ENCODE measurements at regions not wholly inside any gene's neighbourhood (a gene's known extent, or its start where the extent isn't known, plus 50 kb on each side); places are given as distances from the start of the nearest gene placed in this dataset.

DNA sequence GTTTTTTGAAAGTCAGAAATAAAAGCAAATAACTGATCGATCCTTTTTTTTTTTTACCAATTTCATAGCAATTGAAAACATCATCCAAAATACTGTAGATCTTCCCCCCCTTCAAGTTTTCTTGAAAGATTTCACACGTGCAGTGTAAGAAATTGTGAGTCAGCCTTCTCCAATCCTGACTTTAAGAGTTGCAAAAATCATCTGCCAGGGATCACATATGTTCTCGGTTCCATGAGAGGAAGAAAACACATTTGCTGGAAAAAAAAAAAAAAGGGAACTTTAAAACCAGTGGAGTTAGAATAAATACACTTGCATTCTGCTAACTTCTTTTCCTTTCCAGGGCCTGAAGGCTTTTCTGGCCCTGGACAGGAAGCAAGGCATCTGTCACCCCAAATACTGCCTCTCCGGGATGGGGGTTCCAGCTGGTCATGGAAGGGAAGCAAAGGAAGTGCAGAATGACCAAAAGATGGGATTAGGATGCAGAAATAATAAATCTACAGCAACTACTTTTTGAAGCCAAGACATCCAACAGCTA lies 198.4 kb upstream of the KIAA1217 start:
- no peak for DNase-seq (ENCODE audit: low spot score)

DNA sequence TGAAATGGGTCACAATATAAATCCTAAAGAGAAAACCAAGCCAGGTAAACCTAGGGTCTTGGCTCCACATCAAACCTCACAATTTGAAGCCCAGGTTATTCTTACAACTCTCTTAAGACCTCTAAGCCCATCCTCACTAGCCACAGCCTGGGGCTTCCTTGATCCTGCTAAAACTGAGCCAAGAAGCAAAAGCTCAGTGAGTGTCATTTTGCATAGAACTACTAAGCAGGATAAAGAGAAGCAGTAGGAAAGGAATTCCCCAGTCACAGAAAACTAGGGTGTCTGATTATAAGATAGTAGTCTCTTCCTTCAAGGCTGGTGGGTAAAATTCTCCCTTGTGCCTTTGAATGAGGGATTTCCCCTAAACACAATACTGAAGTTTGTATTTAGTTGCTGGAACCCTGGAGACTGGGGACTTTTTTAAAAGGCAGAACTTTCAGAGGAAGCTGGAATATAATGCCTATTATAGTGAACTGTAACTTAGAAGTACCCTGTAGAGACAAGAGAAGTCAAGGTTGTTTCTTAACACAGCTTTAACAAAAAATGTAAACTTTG lies 196.6 kb upstream of the KIAA1217 start:
- DNase-seq (ENCODE audit: low spot score), result no peak

DNA sequence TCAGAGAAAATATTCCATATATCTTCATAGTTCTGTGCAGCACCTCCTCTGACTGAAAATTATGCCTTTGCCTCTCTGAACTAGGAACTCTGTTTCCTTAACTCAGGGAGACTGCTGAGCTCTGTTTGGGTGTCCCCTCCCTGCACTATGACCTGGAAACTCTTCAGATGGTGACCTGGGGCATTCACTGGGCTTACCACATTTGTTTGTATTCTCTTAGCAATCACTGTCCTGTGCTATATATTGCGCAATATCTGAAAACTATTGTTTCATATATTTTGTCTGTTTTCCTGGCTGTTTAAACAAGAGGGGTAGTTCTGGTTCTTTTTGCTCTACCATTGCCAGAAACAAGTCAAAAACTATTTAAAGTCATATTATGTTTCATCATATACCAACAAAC lies 181.8 kb upstream of the KIAA1217 start:
- no peak for DNase-seq (ENCODE audit: low spot score)

- no peak for DNase-seq (ENCODE audit: low spot score)
These were observed 174.4 kb upstream of the KIAA1217 start for GRCh38 chr10:24034571-24034970.

DNA sequence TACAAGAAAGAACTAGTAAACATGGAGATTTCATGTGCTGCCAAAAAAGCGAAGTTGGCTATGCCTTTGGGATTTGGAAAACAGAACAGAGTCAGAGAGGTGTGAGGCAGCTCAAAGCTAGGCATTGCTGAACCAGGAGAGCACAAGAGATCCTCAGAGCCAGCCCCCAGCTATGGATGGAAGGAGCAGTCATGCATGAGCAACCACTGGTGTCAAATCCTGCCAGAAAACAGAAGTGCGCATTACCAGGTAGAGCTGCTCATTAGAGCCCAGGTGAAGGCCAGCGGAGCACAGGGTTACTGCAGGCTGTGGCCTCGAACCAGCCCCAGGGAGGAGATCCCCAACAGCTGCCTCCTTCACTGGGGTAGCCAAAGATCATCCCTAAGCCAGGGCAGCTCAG lies 173.2 kb upstream of the KIAA1217 start:
- DNase-seq (ENCODE audit: low spot score), result no peak

DNA sequence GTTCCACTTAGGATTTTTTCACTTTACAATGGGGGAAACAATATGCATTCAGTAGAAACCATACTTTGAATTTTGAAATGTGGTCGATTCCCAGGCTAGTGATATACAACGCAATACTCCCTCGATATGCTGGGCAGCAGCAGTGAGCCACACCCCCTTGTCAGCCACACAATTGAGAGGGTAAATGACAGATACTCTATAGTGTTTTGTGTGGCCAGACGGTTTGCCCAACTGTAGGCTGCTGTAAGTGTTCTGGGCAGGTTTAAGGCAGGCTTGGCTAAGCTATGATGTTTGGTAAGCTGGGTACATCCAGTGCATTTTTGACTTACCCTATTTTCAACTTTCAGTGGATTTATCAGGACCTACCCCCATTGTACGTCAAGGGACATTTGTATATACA lies 169.6 kb upstream of the KIAA1217 start:
- DNase-seq (ENCODE audit: low spot score), result no peak

DNA sequence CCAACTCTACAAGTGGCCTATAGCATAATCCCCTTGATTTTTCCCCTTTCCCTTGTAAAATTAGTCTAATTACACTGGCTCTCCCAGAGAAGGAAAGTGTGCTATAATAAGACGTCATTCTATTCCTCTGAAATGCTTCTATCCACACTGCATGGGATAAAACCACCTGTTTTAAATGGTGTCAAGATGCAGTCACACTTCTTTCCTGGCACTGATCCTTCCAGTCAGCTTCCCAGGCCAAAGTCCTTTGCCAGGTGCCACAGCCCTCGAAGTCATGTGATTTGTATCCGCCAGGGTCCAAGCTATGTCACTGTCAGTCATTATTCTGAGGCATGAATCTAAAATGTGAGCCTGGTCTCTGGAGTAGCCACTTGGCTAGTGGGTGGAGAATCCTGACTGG lies 169.0 kb upstream of the KIAA1217 start:
- no peak for DNase-seq (ENCODE audit: low spot score)

- DNase-seq (ENCODE audit: low spot score), result no peak
These were observed 167.9 kb upstream of the KIAA1217 start for GRCh38 chr10:24041034-24041433.

DNA sequence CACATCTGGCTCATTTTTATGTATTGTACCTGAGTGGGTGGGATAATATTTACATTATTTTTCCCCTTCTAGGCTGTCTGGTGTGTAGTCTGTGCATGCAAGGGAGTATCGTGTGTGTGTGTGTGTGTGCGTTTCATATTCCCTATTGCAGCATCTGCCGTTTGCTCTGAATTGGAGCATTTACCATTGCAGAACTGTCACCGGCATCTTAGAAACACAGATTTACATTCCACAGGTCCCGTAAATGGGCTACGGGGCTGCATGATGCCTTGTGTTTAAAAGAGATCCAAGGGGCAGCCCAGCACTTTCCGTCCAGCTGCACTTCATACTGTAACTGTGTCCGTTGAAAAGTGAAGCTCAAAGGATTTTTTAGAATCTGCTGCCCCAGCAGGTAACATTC lies 167.1 kb upstream of the KIAA1217 start:
- DNase-seq (ENCODE audit: low spot score), result no peak

GRCh38 chr10:24042884-24043283 lies 166.1 kb upstream of the KIAA1217 start:
- no peak for DNase-seq (ENCODE audit: low spot score)

DNA sequence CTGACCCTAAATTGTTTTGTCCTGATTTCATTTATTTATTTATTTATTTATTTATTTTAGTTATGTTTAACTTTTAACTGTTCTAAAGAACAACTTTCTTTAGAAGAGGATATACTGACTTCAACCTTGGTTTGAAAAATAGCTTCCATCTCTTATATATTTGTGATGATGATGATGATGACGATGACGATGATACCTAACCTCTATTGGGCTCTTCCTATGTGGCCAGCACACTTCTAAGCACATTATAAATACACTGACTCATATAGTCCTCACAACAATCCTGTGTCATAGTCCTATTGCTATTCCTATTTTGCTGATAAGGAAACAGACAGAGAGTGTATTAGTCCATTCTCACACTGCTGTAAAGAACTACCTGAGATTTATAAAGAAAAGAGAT lies 162.9 kb upstream of the KIAA1217 start:
- DNase-seq (ENCODE audit: low spot score), result no peak

DNA sequence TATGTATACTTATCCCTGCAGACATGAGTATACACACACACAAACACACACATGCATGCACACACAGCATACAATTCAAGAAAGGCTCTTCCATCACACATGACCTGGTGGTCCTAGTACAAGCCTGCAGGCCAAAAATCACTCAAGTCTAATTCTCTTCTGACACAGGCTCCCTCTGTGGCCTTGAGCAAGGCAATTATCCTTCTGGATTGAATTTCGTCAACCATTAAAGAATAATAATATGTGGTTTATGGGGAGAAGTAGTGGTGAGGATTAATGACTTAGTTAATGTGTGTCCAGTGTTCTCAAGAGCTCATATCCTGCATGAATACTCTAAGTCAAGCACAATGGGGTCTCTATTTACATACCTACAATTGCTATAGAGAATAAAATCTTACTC lies 161.8 kb upstream of the KIAA1217 start:
- DNase-seq (ENCODE audit: low spot score), result no peak

DNA sequence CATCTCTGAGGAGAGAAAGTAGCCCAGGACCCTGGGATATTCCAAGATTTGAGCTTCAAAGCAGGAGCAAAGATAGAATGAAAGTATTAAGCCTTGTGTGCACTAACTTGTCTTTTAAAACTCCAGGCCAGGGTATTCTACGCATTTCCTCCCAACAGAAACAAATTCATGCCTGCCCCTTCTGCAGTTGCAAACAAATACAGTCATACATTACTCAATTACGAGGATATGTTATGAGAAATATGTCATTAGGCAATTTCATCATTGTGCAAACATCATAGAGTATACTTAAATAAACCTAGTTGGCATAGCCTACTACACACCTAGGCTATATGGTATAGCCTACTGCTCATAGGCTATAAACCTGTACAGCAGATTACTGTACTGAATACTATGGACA lies 154.5 kb upstream of the KIAA1217 start:
- no peak for DNase-seq (ENCODE audit: low spot score)

DNA sequence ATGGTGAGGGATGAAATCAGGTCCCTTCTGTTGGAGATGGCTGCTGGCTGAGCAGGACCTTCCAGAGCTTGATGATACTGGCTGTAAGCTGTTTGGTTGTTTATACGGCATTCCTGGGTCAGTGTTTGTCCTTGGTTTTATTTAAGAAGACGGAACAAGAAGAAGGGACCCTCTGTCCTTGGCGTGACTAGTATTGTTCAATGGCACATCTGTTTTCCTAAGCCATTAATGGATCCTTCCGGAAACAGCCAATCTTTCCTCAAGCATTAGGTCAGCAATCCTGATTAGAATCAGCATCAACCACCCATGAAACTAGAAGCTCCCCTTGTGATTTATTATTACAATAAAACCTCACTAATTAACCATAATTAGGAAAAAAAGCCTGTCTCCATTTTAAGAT lies 128.7 kb upstream of the KIAA1217 start:
- no peak for DNase-seq (ENCODE audit: low spot score)

DNA sequence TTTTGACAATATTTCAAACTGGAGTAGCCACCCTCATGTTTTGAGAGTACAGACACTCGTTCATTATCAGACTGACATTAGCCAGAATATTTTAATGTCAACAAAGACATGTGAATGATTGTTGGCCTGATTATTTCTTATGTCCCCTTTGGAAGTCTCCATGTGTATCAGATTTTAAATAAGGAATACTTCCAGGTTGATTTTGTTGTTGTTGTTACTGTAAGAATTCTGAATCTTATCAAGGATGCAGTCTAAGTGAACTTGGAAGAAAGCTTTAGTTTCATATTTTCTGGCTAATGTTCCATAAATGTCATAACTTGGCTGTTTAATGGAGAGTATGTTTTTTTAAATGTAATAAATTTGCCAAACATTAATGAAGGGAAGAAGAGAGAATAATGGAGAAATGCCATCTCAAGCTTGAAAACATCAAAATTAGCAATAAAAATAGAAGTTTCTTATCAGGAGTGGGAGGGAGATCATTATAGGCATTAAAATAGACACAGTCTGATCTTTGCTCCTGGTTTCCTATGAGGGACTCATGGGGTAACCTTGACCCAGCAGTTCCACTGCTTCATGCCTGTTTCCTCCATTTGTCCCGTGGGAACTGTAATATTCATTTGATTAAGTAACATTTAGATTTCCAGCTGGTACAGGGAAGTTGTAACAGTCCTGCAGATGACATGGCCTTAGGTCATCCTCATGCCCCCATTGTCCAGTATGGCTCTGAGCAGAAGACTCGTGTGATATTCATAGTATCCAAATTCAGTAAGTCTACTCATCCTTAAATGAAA lies 122.4 kb upstream of the KIAA1217 start:
- DNase-seq (ENCODE audit: low spot score), result no peak

DNA sequence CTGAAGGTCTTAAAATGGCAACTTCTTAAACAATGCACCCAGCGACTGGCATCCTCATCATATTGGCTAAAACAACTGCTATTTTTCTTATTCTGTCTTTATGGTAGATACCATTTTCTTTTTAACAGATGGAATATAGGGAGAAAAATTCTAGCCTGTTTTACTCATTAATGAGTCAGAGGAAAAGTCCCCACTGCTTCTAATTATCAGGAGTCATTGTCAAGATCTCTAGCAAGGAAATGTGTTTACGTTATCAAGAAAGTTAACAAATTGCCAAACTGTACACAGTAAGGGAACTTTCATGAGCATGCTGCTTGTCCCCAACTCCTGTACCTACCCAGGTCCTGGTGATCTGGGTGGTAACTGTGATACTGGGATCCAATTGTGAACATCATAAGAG lies 117.7 kb upstream of the KIAA1217 start:
- DNase-seq (ENCODE audit: low spot score), result no peak

- no peak for DNase-seq (ENCODE audit: low spot score)
These were observed 112.7 kb upstream of the KIAA1217 start for GRCh38 chr10:24096281-24096680.

DNA sequence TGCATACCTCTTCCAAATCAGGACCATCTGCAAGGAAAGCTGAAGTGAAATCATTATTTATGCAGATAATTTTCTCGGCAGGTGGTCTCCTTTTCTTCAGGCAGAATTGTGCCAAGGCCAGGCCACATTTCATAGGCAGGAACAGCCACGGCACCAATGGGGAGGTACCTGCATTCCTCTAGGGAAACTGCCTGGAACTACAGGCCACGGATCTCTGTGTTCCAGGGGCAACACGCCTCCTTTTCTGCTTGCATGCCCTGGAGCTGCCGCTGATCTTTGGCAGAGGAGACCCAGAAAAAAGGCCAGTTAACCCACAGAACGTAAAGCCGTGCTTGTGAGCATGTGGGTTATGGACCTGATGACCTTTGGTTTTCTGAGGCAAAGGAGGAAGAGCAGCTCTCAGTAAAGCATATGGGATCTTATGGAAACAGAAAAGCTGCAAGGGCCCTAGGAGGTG lies 111.2 kb upstream of the KIAA1217 start:
- peak; percentile 29 for DNase-seq (ENCODE audit: low spot score)

GRCh38 chr10:24104895-24105294 lies 104.0 kb upstream of the KIAA1217 start:
- no peak for DNase-seq (ENCODE audit: low spot score)

GRCh38 chr10:24113901-24114300 lies 95.0 kb upstream of the KIAA1217 start:
- DNase-seq (ENCODE audit: low spot score), result no peak

- DNase-seq (ENCODE audit: low spot score), result no peak
These were observed 94.4 kb upstream of the KIAA1217 start for GRCh38 chr10:24114556-24114955.

DNA sequence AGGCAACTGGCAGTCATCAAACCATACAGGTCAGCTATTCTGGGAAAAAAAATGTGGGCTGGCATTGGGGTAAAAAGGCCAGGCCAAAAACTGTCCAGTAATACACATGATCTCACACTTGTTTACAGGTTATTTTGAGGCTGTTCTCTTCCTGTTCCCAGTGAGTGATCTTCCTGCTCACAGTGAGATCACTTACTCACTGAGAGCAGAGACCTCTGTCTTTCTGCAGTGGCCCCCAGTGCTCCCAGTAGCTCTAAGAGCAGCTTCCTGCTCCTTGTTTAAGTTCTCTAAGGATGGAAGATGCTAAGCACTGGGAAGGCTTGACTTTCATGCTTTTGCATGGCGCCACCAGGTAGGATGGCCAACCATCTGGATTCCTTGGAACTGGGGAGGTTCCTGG lies 93.5 kb upstream of the KIAA1217 start:
- DNase-seq (ENCODE audit: low spot score), result no peak

- DNase-seq (ENCODE audit: low spot score), result peak; percentile 2
These were observed 90.7 kb upstream of the KIAA1217 start for GRCh38 chr10:24118246-24118645.

GRCh38 chr10:24119896-24120295 lies 89.0 kb upstream of the KIAA1217 start:
- DNase-seq (ENCODE audit: low spot score), result no peak

All from pons (tissue), 1 donor.